Natural killer cell (primary cell): ENCODE measurements at regions not wholly inside any gene's neighbourhood (a gene's known extent, or its start where the extent isn't known, plus 50 kb on each side); places are given as distances from the start of the nearest gene placed in this dataset.

Experiments used
- ATAC-seq, 3 donors: fragments of 150-1000 bp in 2 of 3; fragments of 200-7000 bp in 1 of 3; cut with Tn5 transposase; 1 replicate in 1 of 3; 2 replicates in 2 of 3; pipeline ENCODE4 v1.10.0; 2021; ENCODE audit warnings: mild to moderate bottlenecking in 2 of 3, moderate library complexity in 2 of 3
- DNase-seq, 2 donors: peaks; one replicate each; pipeline versions ENCODE4 v3.0.0 to v3.0.0-alpha.2; 2013 to 2021; ENCODE audit warnings: mixed read lengths in 1 of 2
- H3K27ac ChIP-seq: one replicate; pipeline ENCODE4 v1.5.1; 2013; ENCODE audit warnings: mild to moderate bottlenecking, low read length
- H3K27me3 ChIP-seq: one replicate; pipeline ENCODE4 v1.6.1; 2013; ENCODE audit warnings: low read length; ENCODE audit not compliant: control insufficient read depth, insufficient read depth
- H3K36me3 ChIP-seq: one replicate; pipeline ENCODE4 v1.6.1; 2013; ENCODE audit warnings: low read length; ENCODE audit not compliant: control insufficient read depth, insufficient read depth
- H3K4me1 ChIP-seq: one replicate; pipeline ENCODE4 v1.6.1; 2013; ENCODE audit warnings: low read length; ENCODE audit not compliant: control insufficient read depth, insufficient read depth
- H3K4me3 ChIP-seq: one replicate; pipeline ENCODE4 v1.5.1; 2013; ENCODE audit warnings: low read length
- H3K9me3 ChIP-seq: one replicate; pipeline ENCODE4 v1.6.1; 2013; ENCODE audit warnings: low read length; ENCODE audit not compliant: control insufficient read depth, insufficient read depth
- H3K27ac Mint-ChIP-seq, 2 donors: one replicate each; pipeline ENCODE4 v1.8.0; 2022; ENCODE audit warnings: mild to moderate bottlenecking in 2 of 2, mixed read lengths in 2 of 2, moderate library complexity in 1 of 2
- H3K27me3 Mint-ChIP-seq, 2 donors: one replicate each; pipeline ENCODE4 v1.8.0; 2022; ENCODE audit warnings: low read depth in 2 of 2, mixed read lengths in 2 of 2
- H3K36me3 Mint-ChIP-seq: one replicate; pipeline ENCODE4 v1.8.0; 2022; ENCODE audit warnings: mixed read lengths
- H3K4me1 Mint-ChIP-seq, 2 donors: one replicate each; pipeline ENCODE4 v1.8.0; 2022; ENCODE audit warnings: mixed read lengths in 2 of 2
- H3K4me3 Mint-ChIP-seq: one replicate; pipeline ENCODE4 v1.8.0; 2022; ENCODE audit warnings: mild to moderate bottlenecking, moderate library complexity, mixed read lengths
- H3K9me3 Mint-ChIP-seq, 2 donors: one replicate each; pipeline ENCODE4 v1.8.0; 2022; ENCODE audit warnings: mixed read lengths in 2 of 2
- CTCF ChIP-seq: fragments of 200-600 bp; IDR thresholded peaks from one replicate; pipeline ENCODE4 v1.8.0; 2022; ENCODE audit warnings: antibody characterized with exemption
- WGBS: methylation state at CpG from one replicate; pipeline ENCODE4 v1.1.7; 2013; ENCODE audit warnings: missing lambda C conversion rate; ENCODE audit not compliant: insufficient coverage; 5-methylcytosine and 5-hydroxymethylcytosine counted together
- intact Hi-C: fragments of 100-400 bp; cut with micrococcal nuclease; formaldehyde crosslinking; loops from one replicate; pipeline ENCODE4 v1.14.2; 2022

- peaks cover 6% of the 10 kb centered on the region for H3K9me3 ChIP-seq
- DNase-seq = no peak
- no peaks in the 10 kb centered on the region for H3K4me1 ChIP-seq
- no peak overlapping the region for H3K27ac Mint-ChIP-seq
- peaks cover 5 to 22% of the 10 kb centered on the region in 2 donors for H3K4me1 Mint-ChIP-seq
- H3K36me3 Mint-ChIP-seq = no peaks in the 10 kb centered on the region
- intact Hi-C loops = no loop called here
- H3K27ac ChIP-seq = no peak overlapping the region
- WGBS = 87% methylated on average over 9 of the region's 9 CpGs
- no peaks in the 10 kb centered on the region for H3K27me3 ChIP-seq
- H3K36me3 ChIP-seq = no peaks in the 10 kb centered on the region
- H3K4me3 ChIP-seq = no peak overlapping the region
- no peak overlapping the region for H3K4me3 Mint-ChIP-seq
- no peak for TF ChIP-seq CTCF
- H3K9me3 Mint-ChIP-seq = no peaks in the 10 kb centered on the region
- H3K27me3 Mint-ChIP-seq = no peaks in the 10 kb centered on the region
- no peak for ATAC-seq
These were observed 423.6 kb downstream of the IRX1 start for GRCh38 chr5:4019009-4019769.

- no peaks in the 10 kb centered on the region for H3K27me3 ChIP-seq
- H3K9me3 ChIP-seq = peaks cover 6% of the 10 kb centered on the region
- Mint-ChIP-seq H3K4me1 (peaks cover 5 to 22% of the 10 kb centered on the region in 2 donors), H3K27ac (no peak overlapping the region), H3K4me3 (no peak overlapping the region), H3K27me3 (no peaks in the 10 kb centered on the region), H3K9me3 (no peaks in the 10 kb centered on the region), H3K36me3 (no peaks in the 10 kb centered on the region)
- H3K27ac ChIP-seq = no peak overlapping the region
- H3K4me3 ChIP-seq = no peak overlapping the region
- intact Hi-C loops = no loop called here
- no peak for TF ChIP-seq CTCF
- DNase-seq = no peak
- H3K4me1 ChIP-seq = no peaks in the 10 kb centered on the region
- no peak for ATAC-seq
- WGBS = 91% methylated on average over 6 of the region's 6 CpGs
- no peaks in the 10 kb centered on the region for H3K36me3 ChIP-seq
These were observed 424.2 kb downstream of the IRX1 start for GRCh38 chr5:4019841-4020240.

GRCh38 chr5:4020400-4020799, 424.8 kb downstream of the IRX1 start:
- H3K27ac Mint-ChIP-seq = no peak overlapping the region
- H3K4me3 ChIP-seq = no peak overlapping the region
- DNase-seq = no peak
- no peaks in the 10 kb centered on the region for H3K36me3 Mint-ChIP-seq
- intact Hi-C loops = no loop called here
- H3K36me3 ChIP-seq = no peaks in the 10 kb centered on the region
- no peak for TF ChIP-seq CTCF
- peaks cover 6% of the 10 kb centered on the region for H3K9me3 ChIP-seq
- H3K4me1 Mint-ChIP-seq = peaks cover 5 to 21% of the 10 kb centered on the region in 2 donors
- ATAC-seq = no peak
- H3K4me3 Mint-ChIP-seq = no peak overlapping the region
- WGBS = 48% methylated on average over 3 of the region's 3 CpGs
- no peak overlapping the region for H3K27ac ChIP-seq
- H3K27me3 ChIP-seq = no peaks in the 10 kb centered on the region
- H3K9me3 Mint-ChIP-seq = no peaks in the 10 kb centered on the region
- H3K27me3 Mint-ChIP-seq = no peaks in the 10 kb centered on the region
- H3K4me1 ChIP-seq = no peaks in the 10 kb centered on the region
